ENCODE measurements at regions not wholly inside any gene's neighbourhood (a gene's known extent, or its start where the extent isn't known, plus 50 kb on each side); places are given as distances from the start of the nearest gene placed in this dataset.

GRCh38 chr4:155491336-155492120 lies 114.8 kb upstream of the MAP9 start:
- TF ChIP-seq EZH2 (IDR thresholded peaks at IDR 0.05; ENCODE audit: low read depth, unreplicated experiment) (no peak), CREB1 (CRISPR knock-in tag; IDR thresholded peaks at IDR 0.05; ENCODE audit: low read depth) (no peak), CTCF (conservative IDR thresholded peaks at IDR 0.05; ENCODE audit: low read depth in 2 of 2) (no peak), REST (IDR thresholded peaks at IDR 0.05; ENCODE audit: unreplicated experiment) (no peak), EZH2phosphoT487 (IDR thresholded peaks at IDR 0.05; ENCODE audit: unreplicated experiment) (no peak), POLR2AphosphoS5 (IDR thresholded peaks at IDR 0.05; ENCODE audit: low read depth) (no peak), JUNB (IDR thresholded peaks at IDR 0.05; ENCODE audit: unreplicated experiment) (no peak), STAT1 (IDR thresholded peaks at IDR 0.05; ENCODE audit: unreplicated experiment) (no peak), ZNF331 (CRISPR knock-in tag; IDR thresholded peaks at IDR 0.05; ENCODE audit: low read depth) (no peak)
- TF ChIP-seq, protein P1, sequence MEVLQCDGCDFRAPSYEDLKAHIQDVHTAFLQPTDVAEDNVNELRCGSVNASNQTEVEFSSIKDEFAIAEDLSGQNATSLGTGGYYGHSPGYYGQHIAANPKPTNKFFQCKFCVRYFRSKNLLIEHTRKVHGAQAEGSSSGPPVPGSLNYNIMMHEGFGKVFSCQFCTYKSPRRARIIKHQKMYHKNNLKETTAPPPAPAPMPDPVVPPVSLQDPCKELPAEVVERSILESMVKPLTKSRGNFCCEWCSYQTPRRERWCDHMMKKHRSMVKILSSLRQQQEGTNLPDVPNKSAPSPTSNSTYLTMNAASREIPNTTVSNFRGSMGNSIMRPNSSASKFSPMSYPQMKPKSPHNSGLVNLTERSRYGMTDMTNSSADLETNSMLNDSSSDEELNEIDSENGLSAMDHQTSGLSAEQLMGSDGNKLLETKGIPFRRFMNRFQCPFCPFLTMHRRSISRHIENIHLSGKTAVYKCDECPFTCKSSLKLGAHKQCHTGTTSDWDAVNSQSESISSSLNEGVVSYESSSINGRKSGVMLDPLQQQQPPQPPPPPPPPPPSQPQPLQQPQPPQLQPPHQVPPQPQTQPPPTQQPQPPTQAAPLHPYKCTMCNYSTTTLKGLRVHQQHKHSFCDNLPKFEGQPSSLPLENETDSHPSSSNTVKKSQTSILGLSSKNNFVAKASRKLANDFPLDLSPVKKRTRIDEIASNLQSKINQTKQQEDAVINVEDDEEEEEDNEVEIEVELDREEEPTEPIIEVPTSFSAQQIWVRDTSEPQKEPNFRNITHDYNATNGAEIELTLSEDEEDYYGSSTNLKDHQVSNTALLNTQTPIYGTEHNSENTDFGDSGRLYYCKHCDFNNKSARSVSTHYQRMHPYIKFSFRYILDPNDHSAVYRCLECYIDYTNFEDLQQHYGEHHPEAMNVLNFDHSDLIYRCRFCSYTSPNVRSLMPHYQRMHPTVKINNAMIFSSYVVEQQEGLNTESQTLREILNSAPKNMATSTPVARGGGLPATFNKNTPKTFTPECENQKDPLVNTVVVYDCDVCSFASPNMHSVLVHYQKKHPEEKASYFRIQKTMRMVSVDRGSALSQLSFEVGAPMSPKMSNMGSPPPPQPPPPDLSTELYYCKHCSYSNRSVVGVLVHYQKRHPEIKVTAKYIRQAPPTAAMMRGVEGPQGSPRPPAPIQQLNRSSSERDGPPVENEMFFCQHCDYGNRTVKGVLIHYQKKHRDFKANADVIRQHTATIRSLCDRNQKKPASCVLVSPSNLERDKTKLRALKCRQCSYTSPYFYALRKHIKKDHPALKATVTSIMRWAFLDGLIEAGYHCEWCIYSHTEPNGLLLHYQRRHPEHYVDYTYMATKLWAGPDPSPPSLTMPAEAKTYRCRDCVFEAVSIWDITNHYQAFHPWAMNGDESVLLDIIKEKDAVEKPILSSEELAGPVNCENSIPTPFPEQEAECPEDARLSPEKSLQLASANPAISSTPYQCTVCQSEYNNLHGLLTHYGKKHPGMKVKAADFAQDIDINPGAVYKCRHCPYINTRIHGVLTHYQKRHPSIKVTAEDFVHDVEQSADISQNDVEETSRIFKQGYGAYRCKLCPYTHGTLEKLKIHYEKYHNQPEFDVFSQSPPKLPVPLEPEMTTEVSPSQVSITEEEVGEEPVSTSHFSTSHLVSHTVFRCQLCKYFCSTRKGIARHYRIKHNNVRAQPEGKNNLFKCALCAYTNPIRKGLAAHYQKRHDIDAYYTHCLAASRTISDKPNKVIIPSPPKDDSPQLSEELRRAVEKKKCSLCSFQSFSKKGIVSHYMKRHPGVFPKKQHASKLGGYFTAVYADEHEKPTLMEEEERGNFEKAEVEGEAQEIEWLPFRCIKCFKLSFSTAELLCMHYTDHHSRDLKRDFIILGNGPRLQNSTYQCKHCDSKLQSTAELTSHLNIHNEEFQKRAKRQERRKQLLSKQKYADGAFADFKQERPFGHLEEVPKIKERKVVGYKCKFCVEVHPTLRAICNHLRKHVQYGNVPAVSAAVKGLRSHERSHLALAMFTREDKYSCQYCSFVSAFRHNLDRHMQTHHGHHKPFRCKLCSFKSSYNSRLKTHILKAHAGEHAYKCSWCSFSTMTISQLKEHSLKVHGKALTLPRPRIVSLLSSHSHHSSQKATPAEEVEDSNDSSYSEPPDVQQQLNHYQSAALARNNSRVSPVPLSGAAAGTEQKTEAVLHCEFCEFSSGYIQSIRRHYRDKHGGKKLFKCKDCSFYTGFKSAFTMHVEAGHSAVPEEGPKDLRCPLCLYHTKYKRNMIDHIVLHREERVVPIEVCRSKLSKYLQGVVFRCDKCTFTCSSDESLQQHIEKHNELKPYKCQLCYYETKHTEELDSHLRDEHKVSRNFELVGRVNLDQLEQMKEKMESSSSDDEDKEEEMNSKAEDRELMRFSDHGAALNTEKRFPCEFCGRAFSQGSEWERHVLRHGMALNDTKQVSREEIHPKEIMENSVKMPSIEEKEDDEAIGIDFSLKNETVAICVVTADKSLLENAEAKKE (CRISPR knock-in tag; IDR thresholded peaks at IDR 0.05), result no peak
- TF ChIP-seq, protein P2, sequence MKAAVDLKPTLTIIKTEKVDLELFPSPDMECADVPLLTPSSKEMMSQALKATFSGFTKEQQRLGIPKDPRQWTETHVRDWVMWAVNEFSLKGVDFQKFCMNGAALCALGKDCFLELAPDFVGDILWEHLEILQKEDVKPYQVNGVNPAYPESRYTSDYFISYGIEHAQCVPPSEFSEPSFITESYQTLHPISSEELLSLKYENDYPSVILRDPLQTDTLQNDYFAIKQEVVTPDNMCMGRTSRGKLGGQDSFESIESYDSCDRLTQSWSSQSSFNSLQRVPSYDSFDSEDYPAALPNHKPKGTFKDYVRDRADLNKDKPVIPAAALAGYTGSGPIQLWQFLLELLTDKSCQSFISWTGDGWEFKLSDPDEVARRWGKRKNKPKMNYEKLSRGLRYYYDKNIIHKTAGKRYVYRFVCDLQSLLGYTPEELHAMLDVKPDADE (IDR thresholded peaks at IDR 0.05), result no peak

Data from GM23338 (cell line).